GM23338 (cell line): ENCODE measurements at regions not wholly inside any gene's neighbourhood (a gene's known extent, or its start where the extent isn't known, plus 50 kb on each side); places are given as distances from the start of the nearest gene placed in this dataset.

Source experiments
- ATAC-seq: fragments of 200-7000 bp; cut with Tn5 transposase; 3 replicates; pipeline ENCODE4 v1.9.1; 2020
- DNase-seq: peaks from one replicate; pipeline ENCODE4 v3.0.0-alpha.2; 2015; ENCODE audit warnings: low spot score
- H2AFZ ChIP-seq: fragments of 200-600 bp; sonication (generic); 2 replicates; pipeline ENCODE4 v1.8.0; 2016; ENCODE audit warnings: antibody characterized with exemption, mild to moderate bottlenecking, moderate library complexity
- H3F3A ChIP-seq: fragments of 200-600 bp; sonication (generic); replicated peaks from 2 replicates; pipeline ENCODE4 v1.8.0; 2017; ENCODE audit warnings: antibody characterized with exemption, mixed run types, low read depth
- H3K27ac ChIP-seq: fragments of 200-600 bp; sonication (generic); 2 replicates; pipeline ENCODE4 v1.6.1; 2016; ENCODE audit warnings: low read depth
- H3K27me3 ChIP-seq: fragments of 200-600 bp; sonication (generic); 2 replicates; pipeline ENCODE4 v1.8.0; 2016; ENCODE audit warnings: mild to moderate bottlenecking, mixed run types, moderate library complexity; ENCODE audit not compliant: insufficient read depth
- H3K36me3 ChIP-seq: fragments of 200-600 bp; sonication (generic); 2 replicates; pipeline ENCODE4 v1.8.0; 2016; ENCODE audit warnings: mild to moderate bottlenecking; ENCODE audit not compliant: insufficient read depth
- H3K4me1 ChIP-seq: fragments of 200-600 bp; sonication (generic); 2 replicates; pipeline ENCODE4 v1.8.0; 2016; ENCODE audit warnings: mild to moderate bottlenecking, moderate library complexity; ENCODE audit not compliant: insufficient read depth
- H3K4me2 ChIP-seq: fragments of 200-600 bp; sonication (generic); 2 replicates; pipeline ENCODE4 v1.7.1; 2017; ENCODE audit warnings: mixed run types
- H3K4me3 ChIP-seq: fragments of 200-600 bp; sonication (generic); 2 replicates; pipeline ENCODE4 v1.6.1; 2016; ENCODE audit warnings: mixed run types
- H3K79me2 ChIP-seq: fragments of 200-600 bp; sonication (generic); replicated peaks from 2 replicates; pipeline ENCODE4 v1.8.0; 2017; ENCODE audit warnings: mild to moderate bottlenecking; ENCODE audit not compliant: insufficient read depth
- H3K9me2 ChIP-seq: fragments of 200-600 bp; sonication (generic); 2 replicates; pipeline ENCODE4 v1.8.0; 2017; ENCODE audit not compliant: insufficient read depth
- H4K20me1 ChIP-seq: fragments of 200-600 bp; sonication (generic); replicated peaks from 2 replicates; pipeline ENCODE4 v1.8.0; 2017; ENCODE audit warnings: mild to moderate bottlenecking; ENCODE audit not compliant: insufficient read depth
- H3K27ac Mint-ChIP-seq: 2 replicates; pipeline ENCODE4 v1.8.0; 2020; ENCODE audit warnings: inconsistent platforms, mild to moderate bottlenecking, moderate library complexity, mixed read lengths
- H3K27me3 Mint-ChIP-seq: 3 replicates; pipeline ENCODE4 v1.8.0; 2022; ENCODE audit warnings: low read depth, mild to moderate bottlenecking, moderate library complexity, mixed read lengths, inconsistent platforms; ENCODE audit not compliant: insufficient read depth, poor library complexity
- H3K36me3 Mint-ChIP-seq: 3 replicates; pipeline ENCODE4 v1.8.0; 2021; ENCODE audit warnings: low read depth, mild to moderate bottlenecking, inconsistent platforms, moderate library complexity, mixed read lengths
- H3K4me1 Mint-ChIP-seq: 3 replicates; pipeline ENCODE4 v1.8.0; 2020; ENCODE audit warnings: mild to moderate bottlenecking, inconsistent platforms, mixed read lengths
- H3K4me3 Mint-ChIP-seq: 3 replicates; pipeline ENCODE4 v1.8.0; 2021; ENCODE audit warnings: moderate library complexity, mild to moderate bottlenecking, inconsistent platforms, mixed read lengths
- H3K9me3 Mint-ChIP-seq: 3 replicates; pipeline ENCODE4 v1.8.0; 2020; ENCODE audit warnings: moderate library complexity, mild to moderate bottlenecking, inconsistent platforms, mixed read lengths
- CREB1 ChIP-seq: fragments of 250-450 bp; sonication (Bioruptor Pico); IDR thresholded peaks from 2 replicates; pipeline ENCODE4 v1.5.0; 2020; ENCODE audit warnings: low read depth, mild to moderate bottlenecking, moderate library complexity
- CTCF ChIP-seq, 2 experiments: fragments of 200-600 bp in 1 of 2; sonication (generic) in 1 of 2; conservative IDR thresholded peaks; 2 replicates each; pipeline versions ENCODE4 v1.5.1 to v1.6.1; 2016 to 2017; ENCODE audit warnings: antibody characterized with exemption in 2 of 2, low read depth in 2 of 2, mild to moderate bottlenecking in 2 of 2, moderate library complexity in 1 of 2
- ETS1 ChIP-seq: IDR thresholded peaks from 2 replicates; pipeline ENCODE4 v1.6.1; 2016; ENCODE audit warnings: antibody characterized with exemption
- EZH2 ChIP-seq: fragments of 200-600 bp; sonication (generic); IDR thresholded peaks from one replicate; pipeline ENCODE4 v1.8.0; 2017; ENCODE audit warnings: antibody characterized with exemption, mild to moderate bottlenecking, low read depth; ENCODE audit not compliant: unreplicated experiment
- EZH2phosphoT487 ChIP-seq: fragments of 200-600 bp; sonication (generic); IDR thresholded peaks from one replicate; pipeline ENCODE4 v1.8.1; 2018; ENCODE audit warnings: antibody characterized with exemption; ENCODE audit not compliant: unreplicated experiment
- JUNB ChIP-seq: IDR thresholded peaks from one replicate; pipeline ENCODE4 v1.6.1; 2016; ENCODE audit warnings: antibody characterized with exemption; ENCODE audit not compliant: unreplicated experiment
- NANOG ChIP-seq: IDR thresholded peaks from 2 replicates; pipeline ENCODE4 v1.6.1; 2016; ENCODE audit warnings: antibody characterized with exemption, borderline replicate concordance
- POLR2AphosphoS5 ChIP-seq: IDR thresholded peaks from 2 replicates; pipeline ENCODE4 v1.6.1; 2016; ENCODE audit warnings: antibody characterized with exemption, low read depth
- REST ChIP-seq: IDR thresholded peaks from one replicate; pipeline ENCODE4 v1.6.1; 2018; ENCODE audit warnings: antibody characterized with exemption; ENCODE audit not compliant: unreplicated experiment
- STAT1 ChIP-seq: IDR thresholded peaks from one replicate; pipeline ENCODE4 v1.6.1; 2016; ENCODE audit warnings: antibody characterized with exemption; ENCODE audit not compliant: unreplicated experiment
- ZNF114 ChIP-seq: fragments of 250-450 bp; sonication (Bioruptor Pico); IDR thresholded peaks from 2 replicates; pipeline ENCODE4 v1.5.0; 2020; ENCODE audit warnings: mild to moderate bottlenecking, moderate library complexity
- ZNF331 ChIP-seq: fragments of 250-450 bp; sonication (Bioruptor Pico); IDR thresholded peaks from 2 replicates; pipeline ENCODE4 v1.5.0; 2020; ENCODE audit warnings: low read depth, mild to moderate bottlenecking, moderate library complexity
- ZNF462 ChIP-seq: fragments of 250-450 bp; sonication (Bioruptor Pico); IDR thresholded peaks from 2 replicates; pipeline ENCODE4 v1.5.0; 2020; ENCODE audit warnings: mild to moderate bottlenecking, moderate library complexity

- no peak for DNase-seq
- H3F3A ChIP-seq: no peaks in the 10 kb centered on the region
- peaks cover 4% of the 10 kb centered on the region; the same call in 1 of the 3 replicates for H3K9me3 Mint-ChIP-seq
- H3K27me3 Mint-ChIP-seq: no peaks in the 10 kb centered on the region
- H3K36me3 ChIP-seq: no peaks in the 10 kb centered on the region
- H3K4me2 ChIP-seq: no peak overlapping the region
- H3K4me1 Mint-ChIP-seq: peaks cover 2% of the 10 kb centered on the region; the same call in 1 of the 3 replicates
- no peaks in the 10 kb centered on the region for H3K36me3 Mint-ChIP-seq
- no peak for ATAC-seq
- no peaks in the 10 kb centered on the region for H4K20me1 ChIP-seq
- H2AFZ ChIP-seq: no peak overlapping the region
- no peaks in the 10 kb centered on the region for H3K9me2 ChIP-seq
- H3K27me3 ChIP-seq: no peaks in the 10 kb centered on the region
- H3K79me2 ChIP-seq: no peaks in the 10 kb centered on the region
- no peak overlapping the region for H3K4me3 ChIP-seq
- H3K4me1 ChIP-seq: no peaks in the 10 kb centered on the region
- no peak overlapping the region for H3K27ac Mint-ChIP-seq
- no peak overlapping the region for H3K27ac ChIP-seq
- TF ChIP-seq JUNB (no peak), EZH2 (no peak), ZNF114 (no peak), CREB1 (CRISPR knock-in tag) (no peak), ETS1 (no peak), ZNF331 (CRISPR knock-in tag) (no peak), STAT1 (no peak), NANOG (no peak), REST (no peak), EZH2phosphoT487 (no peak), CTCF (conservative IDR thresholded peaks at IDR 0.05; ENCODE audit: low read depth in 2 of 2) (no peak), POLR2AphosphoS5 (no peak), ZNF462 (CRISPR knock-in tag) (no peak)
- no peak overlapping the region for H3K4me3 Mint-ChIP-seq
These were observed 529.4 kb upstream of the ACTRT1 start for GRCh38 chrX:128581615-128582014.
